Kidney epithelial cell (primary cell): ENCODE measurements at regions not wholly inside any gene's neighbourhood (a gene's known extent, or its start where the extent isn't known, plus 50 kb on each side); places are given as distances from the start of the nearest gene placed in this dataset.

Source experiments
- DNase-seq: peaks from one replicate; pipeline ENCODE4 v3.0.0-alpha.2; 2010; ENCODE audit warnings: low read depth
- H3K27me3 ChIP-seq: 2 replicates; pipeline ENCODE4 v1.6.0; 2011; ENCODE audit warnings: low read length; ENCODE audit not compliant: control insufficient read depth, insufficient read depth
- H3K36me3 ChIP-seq: 2 replicates; pipeline ENCODE4 v1.5.1; 2011; ENCODE audit warnings: low read length; ENCODE audit not compliant: control insufficient read depth, insufficient read depth
- H3K4me3 ChIP-seq: 2 replicates; pipeline ENCODE4 v1.5.1; 2011; ENCODE audit warnings: low read depth, mild to moderate bottlenecking, control low read depth, low read length
- TF ChIP-seq, protein P1 (sequence below): IDR thresholded peaks from 2 replicates; pipeline ENCODE4 v1.5.1; 2011; ENCODE audit warnings: mild to moderate bottlenecking, moderate library complexity, low read length, control low read depth, inconsistent platforms; ENCODE audit not compliant: insufficient read depth, poor library complexity, severe bottlenecking

DNA sequence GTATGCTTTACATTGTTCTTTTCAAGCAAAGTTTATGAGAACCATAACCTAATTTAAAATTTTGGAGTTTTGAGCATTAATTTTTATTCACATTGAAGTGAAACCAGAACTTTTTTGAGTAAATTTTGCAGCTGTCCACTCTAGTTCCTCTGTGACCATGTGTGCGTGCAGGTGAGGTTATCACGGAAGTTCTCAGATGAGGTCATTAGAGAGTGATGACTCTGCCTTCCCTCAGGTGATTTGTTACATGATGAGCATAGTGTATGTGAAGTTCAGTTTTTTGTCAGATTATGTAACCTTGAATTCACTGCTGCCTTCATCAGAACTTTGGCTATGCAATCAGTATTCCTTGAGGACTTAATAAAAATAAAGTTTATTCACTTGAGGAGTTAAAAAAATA is 828.2 kb downstream of the ADGRL2 start:
- Histone ChIP-seq H3K4me3 (no peak overlapping the region), H3K36me3 (no peaks in the 10 kb centered on the region), H3K27me3 (no peaks in the 10 kb centered on the region)
- TF ChIP-seq, protein P1, sequence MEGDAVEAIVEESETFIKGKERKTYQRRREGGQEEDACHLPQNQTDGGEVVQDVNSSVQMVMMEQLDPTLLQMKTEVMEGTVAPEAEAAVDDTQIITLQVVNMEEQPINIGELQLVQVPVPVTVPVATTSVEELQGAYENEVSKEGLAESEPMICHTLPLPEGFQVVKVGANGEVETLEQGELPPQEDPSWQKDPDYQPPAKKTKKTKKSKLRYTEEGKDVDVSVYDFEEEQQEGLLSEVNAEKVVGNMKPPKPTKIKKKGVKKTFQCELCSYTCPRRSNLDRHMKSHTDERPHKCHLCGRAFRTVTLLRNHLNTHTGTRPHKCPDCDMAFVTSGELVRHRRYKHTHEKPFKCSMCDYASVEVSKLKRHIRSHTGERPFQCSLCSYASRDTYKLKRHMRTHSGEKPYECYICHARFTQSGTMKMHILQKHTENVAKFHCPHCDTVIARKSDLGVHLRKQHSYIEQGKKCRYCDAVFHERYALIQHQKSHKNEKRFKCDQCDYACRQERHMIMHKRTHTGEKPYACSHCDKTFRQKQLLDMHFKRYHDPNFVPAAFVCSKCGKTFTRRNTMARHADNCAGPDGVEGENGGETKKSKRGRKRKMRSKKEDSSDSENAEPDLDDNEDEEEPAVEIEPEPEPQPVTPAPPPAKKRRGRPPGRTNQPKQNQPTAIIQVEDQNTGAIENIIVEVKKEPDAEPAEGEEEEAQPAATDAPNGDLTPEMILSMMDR: no peak
- DNase-seq: no peak

DNA sequence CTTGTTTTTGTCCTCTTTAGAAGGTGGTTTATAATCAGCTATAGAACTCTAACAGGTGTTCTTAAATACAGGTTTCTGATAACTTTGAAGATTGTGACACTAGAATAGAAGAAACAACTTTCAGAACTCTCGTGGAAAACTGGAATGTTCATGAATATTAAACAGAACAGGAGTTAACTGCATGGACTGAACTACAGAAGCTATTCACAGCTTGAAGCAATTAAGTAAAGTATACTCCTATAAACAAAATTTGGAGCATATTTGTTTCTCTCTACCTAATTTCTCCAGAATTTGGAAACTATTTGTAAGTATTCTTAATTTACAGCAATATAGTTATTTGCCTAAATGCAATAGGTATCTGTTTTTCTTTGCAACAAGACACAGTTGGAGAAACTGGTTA is 824.8 kb downstream of the ADGRL2 start:
- H3K27me3 ChIP-seq: no peaks in the 10 kb centered on the region
- TF ChIP-seq, protein P1: no peak
- DNase-seq: no peak
- H3K4me3 ChIP-seq: no peak overlapping the region
- no peaks in the 10 kb centered on the region for H3K36me3 ChIP-seq

DNA sequence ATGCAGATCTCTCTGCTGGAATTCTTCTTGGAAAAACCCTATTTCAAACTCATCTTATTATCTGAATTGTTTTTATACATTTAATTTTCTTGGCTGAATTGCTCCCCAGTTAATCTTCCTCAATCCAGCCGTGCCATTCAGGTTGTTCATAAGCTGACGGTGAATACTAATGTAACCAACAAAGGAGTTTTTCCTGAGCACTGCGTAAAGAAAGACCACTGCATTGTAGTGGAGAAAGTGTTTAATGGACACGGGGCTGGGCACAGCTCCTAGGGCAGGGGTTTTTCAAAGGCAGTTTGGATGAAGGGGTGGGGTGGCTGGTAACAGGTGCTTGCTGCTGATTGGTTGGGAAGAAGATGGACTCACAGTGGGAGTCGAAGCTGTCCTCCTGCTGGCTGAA is 820.3 kb downstream of the ADGRL2 start:
- Histone ChIP-seq H3K4me3 (no peak overlapping the region), H3K36me3 (no peaks in the 10 kb centered on the region), H3K27me3 (no peaks in the 10 kb centered on the region)
- no peak for DNase-seq
- TF ChIP-seq, protein P1: no peak

DNA sequence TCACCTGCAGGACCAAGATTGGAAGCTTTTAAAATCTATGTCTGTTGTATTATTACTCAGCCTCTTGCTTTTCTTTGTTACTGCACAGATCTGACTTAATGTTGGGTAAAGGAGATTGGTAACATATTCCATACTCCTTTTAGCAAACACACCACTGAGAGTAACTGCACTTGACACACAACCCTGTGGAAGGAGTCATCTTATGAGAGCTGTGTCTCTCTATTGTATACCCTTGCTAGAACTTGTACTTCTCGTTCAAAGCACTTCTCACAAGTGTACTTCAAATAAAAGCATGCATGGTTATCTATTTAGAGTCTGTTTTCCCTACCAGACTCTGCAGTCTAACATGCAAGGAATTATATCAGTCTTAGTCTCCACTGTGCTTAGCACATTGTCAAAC is 813.4 kb downstream of the ADGRL2 start:
- H3K27me3 ChIP-seq: no peaks in the 10 kb centered on the region
- TF ChIP-seq, protein P1: no peak
- DNase-seq: no peak
- H3K4me3 ChIP-seq: no peak overlapping the region
- no peaks in the 10 kb centered on the region for H3K36me3 ChIP-seq

DNA sequence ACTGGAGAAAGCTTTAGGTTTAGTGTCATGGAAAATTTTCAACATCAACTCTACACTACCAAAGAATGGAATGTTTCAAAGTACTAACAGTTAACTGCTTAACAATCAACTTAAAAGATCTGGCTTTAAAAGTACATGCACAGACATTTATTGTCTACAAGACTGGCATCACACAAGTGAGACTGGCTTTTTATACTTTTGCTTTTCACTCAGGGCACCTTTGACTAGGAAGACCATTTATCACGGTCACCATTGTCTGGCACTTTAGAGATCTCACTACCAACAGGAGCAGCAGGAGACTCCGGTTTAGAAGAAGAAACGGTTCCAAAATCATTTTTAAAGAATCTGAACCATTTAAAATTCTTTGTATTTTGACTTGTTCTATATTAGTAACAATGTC is 812.3 kb downstream of the ADGRL2 start:
- Histone ChIP-seq H3K4me3 (no peak overlapping the region), H3K36me3 (no peaks in the 10 kb centered on the region), H3K27me3 (no peaks in the 10 kb centered on the region)
- TF ChIP-seq, protein P1: no peak
- DNase-seq: no peak

DNA sequence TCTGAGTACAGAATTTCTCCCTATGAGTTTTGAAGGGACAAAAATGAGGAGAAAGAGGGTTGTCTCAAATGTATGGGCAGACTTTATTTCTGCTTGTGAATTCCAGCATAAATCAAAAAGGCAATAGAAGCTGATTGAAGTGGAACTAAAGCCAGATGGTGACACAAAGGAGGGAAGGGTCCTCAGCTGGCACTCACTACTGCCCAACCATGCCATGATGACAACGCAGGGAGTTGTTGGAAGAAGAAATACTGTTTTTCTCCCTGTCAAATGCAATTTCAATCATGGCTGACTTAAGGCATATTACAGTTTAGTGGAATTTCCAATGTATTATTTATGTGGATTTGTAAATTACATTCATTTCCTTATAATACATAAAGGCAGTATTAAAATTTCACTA is 805.8 kb downstream of the ADGRL2 start:
- Histone ChIP-seq H3K27me3 (no peaks in the 10 kb centered on the region), H3K4me3 (no peak overlapping the region), H3K36me3 (no peaks in the 10 kb centered on the region)
- TF ChIP-seq, protein P1: no peak
- DNase-seq: no peak
